ENCODE measurements at regions not wholly inside any gene's neighbourhood (a gene's known extent, or its start where the extent isn't known, plus 50 kb on each side); places are given as distances from the start of the nearest gene placed in this dataset.

GRCh38 chr6:33967966-33968724, 164.3 kb upstream of the MLN start:
- no peak for DNase-seq (ENCODE audit: low spot score)
- no peak for TF ChIP-seq CTCF (IDR thresholded peaks at IDR 0.05)
- Histone ChIP-seq H3K27ac (no peak overlapping the region), H3K4me3 (no peak overlapping the region)

GRCh38 chr6:33967265-33967767, 163.5 kb upstream of the MLN start:
- no peak overlapping the region for H3K27ac ChIP-seq
- TF ChIP-seq CTCF (IDR thresholded peaks at IDR 0.05), result no peak
- no peak overlapping the region for H3K4me3 ChIP-seq
- no peak for DNase-seq (ENCODE audit: low spot score)

GRCh38 chr6:33966536-33966935, 162.7 kb upstream of the MLN start:
- no peak for DNase-seq (ENCODE audit: low spot score)
- no peak for TF ChIP-seq CTCF (IDR thresholded peaks at IDR 0.05)
- H3K4me3 ChIP-seq, result no peak overlapping the region

GRCh38 chr6:33965766-33966165, 162.0 kb upstream of the MLN start:
- H3K4me3 ChIP-seq, result no peak overlapping the region
- no peak for DNase-seq (ENCODE audit: low spot score)
- TF ChIP-seq CTCF (IDR thresholded peaks at IDR 0.05), result no peak
- no peak overlapping the region for H3K27ac ChIP-seq

More at GRCh38 chr6:33966536-33966935, 162.7 kb upstream of the MLN start:
- no peak overlapping the region for H3K27ac ChIP-seq

GRCh38 chr6:33964387-33964786, 160.6 kb upstream of the MLN start:
- TF ChIP-seq CTCF (IDR thresholded peaks at IDR 0.05), result no peak
- Histone ChIP-seq H3K4me3 (no peak overlapping the region), H3K27ac (no peak overlapping the region)
- DNase-seq (ENCODE audit: low spot score), result no peak

- Histone ChIP-seq H3K4me3 (no peak overlapping the region), H3K27ac (no peak overlapping the region)
- no peak for DNase-seq (ENCODE audit: low spot score)
- TF ChIP-seq CTCF (IDR thresholded peaks at IDR 0.05), result no peak
Measured at GRCh38 chr6:33963136-33963750, 159.4 kb upstream of the MLN start.

Data from coronary artery (tissue), 2 donors.